ENCODE measurements at regions not wholly inside any gene's neighbourhood (a gene's known extent, or its start where the extent isn't known, plus 50 kb on each side); places are given as distances from the start of the nearest gene placed in this dataset.

GRCh38 chr3:103056542-103056941, 621.7 kb downstream of the ZPLD1 start:
- DNase-seq (ENCODE audit: low read depth in 2 of 2): no peak

GRCh38 chr3:103057003-103057402, 622.2 kb downstream of the ZPLD1 start:
- no peak for DNase-seq (ENCODE audit: low read depth in 2 of 2)

- no peak for DNase-seq (ENCODE audit: low read depth in 2 of 2)
These were observed 622.7 kb downstream of the ZPLD1 start for GRCh38 chr3:103057487-103057886.

- no peak for DNase-seq (ENCODE audit: low read depth in 2 of 2)
These were observed 624.6 kb downstream of the ZPLD1 start for GRCh38 chr3:103059432-103059831.

- no peak for DNase-seq (ENCODE audit: low read depth in 2 of 2)
These were observed 625.4 kb downstream of the ZPLD1 start for GRCh38 chr3:103060242-103060641.

GRCh38 chr3:103067963-103068362, 633.1 kb downstream of the ZPLD1 start:
- no peak for DNase-seq (ENCODE audit: low read depth in 2 of 2)

GRCh38 chr3:103075282-103075681, 640.5 kb downstream of the ZPLD1 start:
- no peak for DNase-seq (ENCODE audit: low read depth in 2 of 2)

- no peak for DNase-seq (ENCODE audit: low read depth in 2 of 2)
These were observed 643.1 kb downstream of the ZPLD1 start for GRCh38 chr3:103077910-103078309.

- no peak for DNase-seq (ENCODE audit: low read depth in 2 of 2)
These were observed 647.7 kb downstream of the ZPLD1 start for GRCh38 chr3:103082501-103082900.

- DNase-seq (ENCODE audit: low read depth in 2 of 2): no peak
These were observed 649.2 kb downstream of the ZPLD1 start for GRCh38 chr3:103083848-103084631.

GRCh38 chr3:103085465-103085864, 650.6 kb downstream of the ZPLD1 start:
- no peak for DNase-seq (ENCODE audit: low read depth in 2 of 2)

GRCh38 chr3:103089758-103090157, 654.9 kb downstream of the ZPLD1 start:
- DNase-seq (ENCODE audit: low read depth in 2 of 2): no peak

- DNase-seq (ENCODE audit: low read depth in 2 of 2): no peak
These were observed 670.4 kb downstream of the ZPLD1 start for GRCh38 chr3:103105206-103105605.

GRCh38 chr3:103112273-103112672, 677.5 kb downstream of the ZPLD1 start:
- no peak for DNase-seq (ENCODE audit: low read depth in 2 of 2)

GRCh38 chr3:103126115-103126514, 691.3 kb downstream of the ZPLD1 start:
- DNase-seq (ENCODE audit: low read depth in 2 of 2): no peak

- no peak for DNase-seq (ENCODE audit: low read depth in 2 of 2)
These were observed 692.3 kb downstream of the ZPLD1 start for GRCh38 chr3:103127098-103127630.

- no peak for DNase-seq (ENCODE audit: low read depth in 2 of 2)
These were observed 692.9 kb downstream of the ZPLD1 start for GRCh38 chr3:103127737-103128136.

- no peak for DNase-seq (ENCODE audit: low read depth in 2 of 2)
These were observed 699.4 kb downstream of the ZPLD1 start for GRCh38 chr3:103134023-103134724.

GRCh38 chr3:103136621-103137020, 701.8 kb downstream of the ZPLD1 start:
- no peak for DNase-seq (ENCODE audit: low read depth in 2 of 2)

GRCh38 chr3:103137830-103138229, 703.0 kb downstream of the ZPLD1 start:
- DNase-seq (ENCODE audit: low read depth in 2 of 2): no peak

GRCh38 chr3:103158183-103158582, 723.4 kb downstream of the ZPLD1 start:
- DNase-seq (ENCODE audit: low read depth in 2 of 2): no peak

GRCh38 chr3:103166890-103167289, 732.1 kb downstream of the ZPLD1 start:
- DNase-seq (ENCODE audit: low read depth in 2 of 2): no peak

GRCh38 chr3:103167850-103168249, 733.0 kb downstream of the ZPLD1 start:
- DNase-seq (ENCODE audit: low read depth in 2 of 2): no peak
